GM23338 (cell line): ENCODE measurements at regions not wholly inside any gene's neighbourhood (a gene's known extent, or its start where the extent isn't known, plus 50 kb on each side); places are given as distances from the start of the nearest gene placed in this dataset.

Experiments used
- EZH2 ChIP-seq: fragments of 200-600 bp; sonication (generic); IDR thresholded peaks from one replicate; pipeline ENCODE4 v1.8.0; 2017; ENCODE audit warnings: antibody characterized with exemption, mild to moderate bottlenecking, low read depth; ENCODE audit not compliant: unreplicated experiment
- EZH2phosphoT487 ChIP-seq: fragments of 200-600 bp; sonication (generic); IDR thresholded peaks from one replicate; pipeline ENCODE4 v1.8.1; 2018; ENCODE audit warnings: antibody characterized with exemption; ENCODE audit not compliant: unreplicated experiment
- JUNB ChIP-seq: IDR thresholded peaks from one replicate; pipeline ENCODE4 v1.6.1; 2016; ENCODE audit warnings: antibody characterized with exemption; ENCODE audit not compliant: unreplicated experiment
- NANOG ChIP-seq: IDR thresholded peaks from 2 replicates; pipeline ENCODE4 v1.6.1; 2016; ENCODE audit warnings: antibody characterized with exemption, borderline replicate concordance
- STAT1 ChIP-seq: IDR thresholded peaks from one replicate; pipeline ENCODE4 v1.6.1; 2016; ENCODE audit warnings: antibody characterized with exemption; ENCODE audit not compliant: unreplicated experiment
- ZNF114 ChIP-seq: fragments of 250-450 bp; sonication (Bioruptor Pico); IDR thresholded peaks from 2 replicates; pipeline ENCODE4 v1.5.0; 2020; ENCODE audit warnings: mild to moderate bottlenecking, moderate library complexity
- ZNF331 ChIP-seq: fragments of 250-450 bp; sonication (Bioruptor Pico); IDR thresholded peaks from 2 replicates; pipeline ENCODE4 v1.5.0; 2020; ENCODE audit warnings: low read depth, mild to moderate bottlenecking, moderate library complexity
- TF ChIP-seq, protein P1 (sequence below): IDR thresholded peaks from one replicate; pipeline ENCODE4 v1.6.1; 2018; ENCODE audit warnings: antibody characterized with exemption; ENCODE audit not compliant: unreplicated experiment
- TF ChIP-seq, protein P2 (sequence below): fragments of 250-450 bp; sonication (Bioruptor Pico); IDR thresholded peaks from 2 replicates; pipeline ENCODE4 v1.5.0; 2020; ENCODE audit warnings: mild to moderate bottlenecking, moderate library complexity

DNA sequence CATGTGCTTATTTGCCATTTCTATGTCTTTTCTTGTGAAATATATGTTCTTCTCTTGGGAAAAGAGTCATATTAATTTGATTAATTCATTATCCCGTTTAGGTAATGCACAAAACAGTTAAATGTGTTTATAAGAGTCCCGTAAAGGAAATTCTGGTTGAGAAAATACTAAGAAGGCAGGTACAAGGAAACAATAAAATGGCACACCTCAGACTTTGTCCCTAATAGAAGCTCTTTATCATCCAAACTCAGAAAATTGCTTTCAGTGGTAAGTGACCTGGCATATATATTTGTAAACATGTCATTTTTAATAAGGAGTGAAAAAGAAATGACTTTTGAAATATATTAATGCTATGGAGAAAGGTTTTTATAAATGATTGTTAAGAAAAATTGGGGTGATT lies 540.5 kb upstream of the CITED2 start (continued):
- TF ChIP-seq, protein P1, sequence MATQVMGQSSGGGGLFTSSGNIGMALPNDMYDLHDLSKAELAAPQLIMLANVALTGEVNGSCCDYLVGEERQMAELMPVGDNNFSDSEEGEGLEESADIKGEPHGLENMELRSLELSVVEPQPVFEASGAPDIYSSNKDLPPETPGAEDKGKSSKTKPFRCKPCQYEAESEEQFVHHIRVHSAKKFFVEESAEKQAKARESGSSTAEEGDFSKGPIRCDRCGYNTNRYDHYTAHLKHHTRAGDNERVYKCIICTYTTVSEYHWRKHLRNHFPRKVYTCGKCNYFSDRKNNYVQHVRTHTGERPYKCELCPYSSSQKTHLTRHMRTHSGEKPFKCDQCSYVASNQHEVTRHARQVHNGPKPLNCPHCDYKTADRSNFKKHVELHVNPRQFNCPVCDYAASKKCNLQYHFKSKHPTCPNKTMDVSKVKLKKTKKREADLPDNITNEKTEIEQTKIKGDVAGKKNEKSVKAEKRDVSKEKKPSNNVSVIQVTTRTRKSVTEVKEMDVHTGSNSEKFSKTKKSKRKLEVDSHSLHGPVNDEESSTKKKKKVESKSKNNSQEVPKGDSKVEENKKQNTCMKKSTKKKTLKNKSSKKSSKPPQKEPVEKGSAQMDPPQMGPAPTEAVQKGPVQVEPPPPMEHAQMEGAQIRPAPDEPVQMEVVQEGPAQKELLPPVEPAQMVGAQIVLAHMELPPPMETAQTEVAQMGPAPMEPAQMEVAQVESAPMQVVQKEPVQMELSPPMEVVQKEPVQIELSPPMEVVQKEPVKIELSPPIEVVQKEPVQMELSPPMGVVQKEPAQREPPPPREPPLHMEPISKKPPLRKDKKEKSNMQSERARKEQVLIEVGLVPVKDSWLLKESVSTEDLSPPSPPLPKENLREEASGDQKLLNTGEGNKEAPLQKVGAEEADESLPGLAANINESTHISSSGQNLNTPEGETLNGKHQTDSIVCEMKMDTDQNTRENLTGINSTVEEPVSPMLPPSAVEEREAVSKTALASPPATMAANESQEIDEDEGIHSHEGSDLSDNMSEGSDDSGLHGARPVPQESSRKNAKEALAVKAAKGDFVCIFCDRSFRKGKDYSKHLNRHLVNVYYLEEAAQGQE = no peak
- TF ChIP-seq EZH2 (no peak), ZNF331 (CRISPR knock-in tag) (no peak), EZH2phosphoT487 (no peak), ZNF114 (no peak), JUNB (no peak), STAT1 (no peak), NANOG (no peak)
- TF ChIP-seq, protein P2, sequence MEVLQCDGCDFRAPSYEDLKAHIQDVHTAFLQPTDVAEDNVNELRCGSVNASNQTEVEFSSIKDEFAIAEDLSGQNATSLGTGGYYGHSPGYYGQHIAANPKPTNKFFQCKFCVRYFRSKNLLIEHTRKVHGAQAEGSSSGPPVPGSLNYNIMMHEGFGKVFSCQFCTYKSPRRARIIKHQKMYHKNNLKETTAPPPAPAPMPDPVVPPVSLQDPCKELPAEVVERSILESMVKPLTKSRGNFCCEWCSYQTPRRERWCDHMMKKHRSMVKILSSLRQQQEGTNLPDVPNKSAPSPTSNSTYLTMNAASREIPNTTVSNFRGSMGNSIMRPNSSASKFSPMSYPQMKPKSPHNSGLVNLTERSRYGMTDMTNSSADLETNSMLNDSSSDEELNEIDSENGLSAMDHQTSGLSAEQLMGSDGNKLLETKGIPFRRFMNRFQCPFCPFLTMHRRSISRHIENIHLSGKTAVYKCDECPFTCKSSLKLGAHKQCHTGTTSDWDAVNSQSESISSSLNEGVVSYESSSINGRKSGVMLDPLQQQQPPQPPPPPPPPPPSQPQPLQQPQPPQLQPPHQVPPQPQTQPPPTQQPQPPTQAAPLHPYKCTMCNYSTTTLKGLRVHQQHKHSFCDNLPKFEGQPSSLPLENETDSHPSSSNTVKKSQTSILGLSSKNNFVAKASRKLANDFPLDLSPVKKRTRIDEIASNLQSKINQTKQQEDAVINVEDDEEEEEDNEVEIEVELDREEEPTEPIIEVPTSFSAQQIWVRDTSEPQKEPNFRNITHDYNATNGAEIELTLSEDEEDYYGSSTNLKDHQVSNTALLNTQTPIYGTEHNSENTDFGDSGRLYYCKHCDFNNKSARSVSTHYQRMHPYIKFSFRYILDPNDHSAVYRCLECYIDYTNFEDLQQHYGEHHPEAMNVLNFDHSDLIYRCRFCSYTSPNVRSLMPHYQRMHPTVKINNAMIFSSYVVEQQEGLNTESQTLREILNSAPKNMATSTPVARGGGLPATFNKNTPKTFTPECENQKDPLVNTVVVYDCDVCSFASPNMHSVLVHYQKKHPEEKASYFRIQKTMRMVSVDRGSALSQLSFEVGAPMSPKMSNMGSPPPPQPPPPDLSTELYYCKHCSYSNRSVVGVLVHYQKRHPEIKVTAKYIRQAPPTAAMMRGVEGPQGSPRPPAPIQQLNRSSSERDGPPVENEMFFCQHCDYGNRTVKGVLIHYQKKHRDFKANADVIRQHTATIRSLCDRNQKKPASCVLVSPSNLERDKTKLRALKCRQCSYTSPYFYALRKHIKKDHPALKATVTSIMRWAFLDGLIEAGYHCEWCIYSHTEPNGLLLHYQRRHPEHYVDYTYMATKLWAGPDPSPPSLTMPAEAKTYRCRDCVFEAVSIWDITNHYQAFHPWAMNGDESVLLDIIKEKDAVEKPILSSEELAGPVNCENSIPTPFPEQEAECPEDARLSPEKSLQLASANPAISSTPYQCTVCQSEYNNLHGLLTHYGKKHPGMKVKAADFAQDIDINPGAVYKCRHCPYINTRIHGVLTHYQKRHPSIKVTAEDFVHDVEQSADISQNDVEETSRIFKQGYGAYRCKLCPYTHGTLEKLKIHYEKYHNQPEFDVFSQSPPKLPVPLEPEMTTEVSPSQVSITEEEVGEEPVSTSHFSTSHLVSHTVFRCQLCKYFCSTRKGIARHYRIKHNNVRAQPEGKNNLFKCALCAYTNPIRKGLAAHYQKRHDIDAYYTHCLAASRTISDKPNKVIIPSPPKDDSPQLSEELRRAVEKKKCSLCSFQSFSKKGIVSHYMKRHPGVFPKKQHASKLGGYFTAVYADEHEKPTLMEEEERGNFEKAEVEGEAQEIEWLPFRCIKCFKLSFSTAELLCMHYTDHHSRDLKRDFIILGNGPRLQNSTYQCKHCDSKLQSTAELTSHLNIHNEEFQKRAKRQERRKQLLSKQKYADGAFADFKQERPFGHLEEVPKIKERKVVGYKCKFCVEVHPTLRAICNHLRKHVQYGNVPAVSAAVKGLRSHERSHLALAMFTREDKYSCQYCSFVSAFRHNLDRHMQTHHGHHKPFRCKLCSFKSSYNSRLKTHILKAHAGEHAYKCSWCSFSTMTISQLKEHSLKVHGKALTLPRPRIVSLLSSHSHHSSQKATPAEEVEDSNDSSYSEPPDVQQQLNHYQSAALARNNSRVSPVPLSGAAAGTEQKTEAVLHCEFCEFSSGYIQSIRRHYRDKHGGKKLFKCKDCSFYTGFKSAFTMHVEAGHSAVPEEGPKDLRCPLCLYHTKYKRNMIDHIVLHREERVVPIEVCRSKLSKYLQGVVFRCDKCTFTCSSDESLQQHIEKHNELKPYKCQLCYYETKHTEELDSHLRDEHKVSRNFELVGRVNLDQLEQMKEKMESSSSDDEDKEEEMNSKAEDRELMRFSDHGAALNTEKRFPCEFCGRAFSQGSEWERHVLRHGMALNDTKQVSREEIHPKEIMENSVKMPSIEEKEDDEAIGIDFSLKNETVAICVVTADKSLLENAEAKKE (CRISPR knock-in tag) = no peak
